ENCODE measurements at regions not wholly inside any gene's neighbourhood (a gene's known extent, or its start where the extent isn't known, plus 50 kb on each side); places are given as distances from the start of the nearest gene placed in this dataset.

DNA sequence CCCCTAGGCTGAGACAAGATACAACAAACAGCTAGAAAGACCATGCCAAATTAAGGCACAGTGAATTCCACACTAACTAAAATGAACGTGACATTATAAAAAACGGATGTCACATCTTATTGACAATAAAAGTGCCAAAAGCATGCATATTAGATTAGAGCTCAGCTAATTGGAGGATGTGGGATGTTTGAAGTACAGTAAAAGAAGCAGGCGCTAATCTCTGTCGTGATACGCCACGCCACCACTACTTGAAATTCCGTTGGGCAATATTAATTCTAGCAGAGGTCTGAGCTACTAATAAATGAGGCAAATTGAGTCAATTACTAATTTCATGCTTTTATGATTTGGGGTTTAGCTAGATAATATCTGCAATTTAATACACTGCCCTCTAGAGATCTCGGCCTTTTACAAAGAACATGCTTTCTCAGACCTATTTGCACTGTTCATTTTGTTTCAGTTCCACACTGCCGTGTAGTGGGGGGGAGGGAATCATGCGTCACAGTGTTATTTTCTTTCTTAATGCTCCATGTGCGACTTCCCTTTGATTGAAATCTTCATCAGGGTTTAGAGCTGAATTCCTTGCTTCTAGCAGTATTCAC is 52.9 kb upstream of the ROBO2 start:
- TF ChIP-seq ZFP3 (tag by site-specific recombination; IDR thresholded peaks at IDR 0.05; ENCODE audit: low read depth): no peak
- TF ChIP-seq, protein P1, sequence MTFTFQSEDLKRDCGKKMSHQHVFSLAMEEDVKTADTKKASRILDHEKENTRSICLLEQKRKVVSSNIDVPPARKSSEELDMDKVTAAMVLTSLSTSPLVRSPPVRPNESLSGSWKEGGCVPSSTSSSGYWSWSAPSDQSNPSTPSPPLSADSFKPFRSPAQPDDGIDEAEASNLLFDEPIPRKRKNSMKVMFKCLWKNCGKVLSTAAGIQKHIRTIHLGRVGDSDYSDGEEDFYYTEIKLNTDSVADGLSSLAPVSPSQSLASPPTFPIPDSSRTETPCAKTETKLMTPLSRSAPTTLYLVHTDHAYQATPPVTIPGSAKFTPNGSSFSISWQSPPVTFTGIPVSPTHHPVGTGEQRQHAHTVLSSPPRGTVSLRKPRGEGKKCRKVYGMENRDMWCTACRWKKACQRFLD (tag by site-specific recombination; IDR thresholded peaks at IDR 0.05): no peak
- POLR2A ChIA-PET: no interaction called here

More for the DNA sequence above, 52.9 kb upstream of the ROBO2 start:
- Histone ChIP-seq H3K27ac (ENCODE audit: extremely low read depth, low read depth, low read length) (no peak overlapping the region), H3K4me1 (ENCODE audit: control insufficient read depth, insufficient read depth, low read length) (no peaks in the 10 kb centered on the region), H3K4me3 (ENCODE audit: low read depth, low read length) (no peak overlapping the region), H3K36me3 (ENCODE audit: control insufficient read depth in 2 of 2, insufficient read depth in 1 of 2, low read length in 2 of 2) (no peaks in the 10 kb centered on the region), H3K9me3 (ENCODE audit: control insufficient read depth, insufficient read depth, low read depth, low read length) (no peaks in the 10 kb centered on the region)
- CTCF ChIA-PET: no interaction called here
